ENCODE measurements at regions not wholly inside any gene's neighbourhood (a gene's known extent, or its start where the extent isn't known, plus 50 kb on each side); places are given as distances from the start of the nearest gene placed in this dataset.

DNA sequence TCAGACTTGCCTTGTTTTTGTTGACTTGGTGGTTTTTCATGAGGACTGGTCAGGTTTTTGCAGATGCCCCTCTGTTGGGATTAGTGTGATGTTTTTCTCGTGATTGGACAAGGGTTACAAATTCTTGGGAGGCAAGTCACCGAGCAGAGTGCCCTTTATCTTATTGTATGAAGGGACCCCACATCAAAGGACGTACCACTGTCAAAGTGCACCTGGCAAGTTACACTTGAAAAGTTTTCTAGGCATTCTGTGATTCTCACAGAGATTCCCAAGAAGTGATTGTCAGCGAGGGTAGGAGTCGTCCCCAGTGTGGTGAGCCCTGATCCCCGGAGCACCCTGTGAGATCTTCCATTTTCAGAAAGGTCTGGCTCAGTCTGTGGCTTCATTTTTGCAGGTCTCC, 110.1 kb downstream of the POLR2M start:
- TF ChIP-seq SUZ12 (IDR thresholded peaks at IDR 0.05; ENCODE audit: extremely low read depth, insufficient read depth, insufficient read length), result no peak
- TF ChIP-seq YY1 (IDR thresholded peaks at IDR 0.05; ENCODE audit: insufficient read depth, insufficient read length), result no peak

All from NT2/D1 (cell line).